HG03520 (cell line): ENCODE measurements at regions not wholly inside any gene's neighbourhood (a gene's known extent, or its start where the extent isn't known, plus 50 kb on each side); places are given as distances from the start of the nearest gene placed in this dataset.

Experiments
- ATAC-seq: cut with Tn5 transposase; IDR thresholded peaks from one replicate; pipeline ENCODE4 v1.9.1; 2021; ENCODE audit warnings: mild to moderate bottlenecking, moderate library complexity; ENCODE audit not compliant: unreplicated experiment

- no peak for ATAC-seq
These were observed 208.3 kb upstream of the RUNX1 start for GRCh38 chr21:35257413-35257812.

DNA sequence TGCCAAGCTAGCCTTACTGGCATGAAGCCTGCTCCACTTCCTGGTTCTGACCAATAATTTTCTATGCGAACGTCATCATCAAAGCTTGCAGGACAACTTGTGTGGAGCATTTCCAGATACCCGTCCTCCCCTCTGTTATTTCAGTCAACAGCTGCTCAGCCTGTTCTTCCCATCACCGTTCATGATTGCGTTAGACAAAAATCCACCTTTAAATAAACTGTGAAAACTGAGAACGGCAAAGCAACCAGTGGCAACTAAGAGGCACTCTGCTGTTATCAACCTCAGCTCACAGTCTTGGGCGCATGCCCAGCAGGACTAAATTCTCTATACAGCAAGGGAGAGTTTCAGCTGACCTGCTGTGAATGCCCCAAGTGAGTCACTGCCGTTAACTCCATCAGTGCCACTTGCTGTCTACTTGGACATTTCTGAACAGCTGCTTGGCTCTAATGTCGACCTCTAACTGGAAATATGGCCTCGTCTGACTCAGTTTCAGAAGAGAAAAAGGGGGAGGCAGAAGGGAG lies 207.4 kb upstream of the RUNX1 start:
- no peak for ATAC-seq

- ATAC-seq: no peak
These were observed 205.7 kb upstream of the RUNX1 start for GRCh38 chr21:35254765-35255138.

DNA sequence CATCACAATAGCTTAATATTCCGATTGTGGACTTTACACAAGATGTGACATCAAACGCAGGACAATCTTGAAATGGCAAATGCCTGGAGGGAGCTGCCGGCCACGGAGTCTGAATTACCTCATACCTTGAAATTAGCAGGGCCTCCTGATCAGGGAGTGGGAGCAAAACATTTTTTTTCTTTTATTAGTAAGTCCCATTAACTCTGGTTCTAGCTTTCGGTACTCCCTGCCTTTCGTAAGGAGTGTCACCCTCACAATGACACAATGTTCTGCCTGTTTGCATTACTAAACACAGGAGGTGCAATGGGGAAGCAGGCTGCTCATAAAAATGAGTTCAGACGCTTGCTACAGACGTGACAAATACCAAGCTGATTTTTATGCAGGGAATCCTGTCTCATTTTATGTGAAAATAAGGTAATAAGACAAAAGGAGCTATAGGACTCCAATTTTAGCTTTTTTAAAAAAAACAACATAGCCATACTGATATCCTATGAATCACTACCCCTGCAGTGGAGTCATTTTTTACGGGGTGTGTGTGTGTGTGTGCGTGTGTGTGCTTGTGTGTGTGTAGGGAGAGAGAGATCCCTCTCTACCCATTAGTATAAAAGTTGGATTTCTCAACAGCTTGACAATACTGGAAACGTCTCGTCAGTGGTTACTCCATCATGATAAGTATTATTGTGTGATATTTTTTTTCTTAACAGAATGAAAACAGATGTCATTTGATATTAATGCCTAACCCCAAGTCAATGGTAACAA lies 205.1 kb upstream of the RUNX1 start:
- no peak for ATAC-seq

- no peak for ATAC-seq
These were observed 203.7 kb upstream of the RUNX1 start for GRCh38 chr21:35252831-35253230.

GRCh38 chr21:35249636-35250035 lies 200.5 kb upstream of the RUNX1 start:
- ATAC-seq: no peak

GRCh38 chr21:35245879-35246278 lies 196.8 kb upstream of the RUNX1 start:
- no peak for ATAC-seq

DNA sequence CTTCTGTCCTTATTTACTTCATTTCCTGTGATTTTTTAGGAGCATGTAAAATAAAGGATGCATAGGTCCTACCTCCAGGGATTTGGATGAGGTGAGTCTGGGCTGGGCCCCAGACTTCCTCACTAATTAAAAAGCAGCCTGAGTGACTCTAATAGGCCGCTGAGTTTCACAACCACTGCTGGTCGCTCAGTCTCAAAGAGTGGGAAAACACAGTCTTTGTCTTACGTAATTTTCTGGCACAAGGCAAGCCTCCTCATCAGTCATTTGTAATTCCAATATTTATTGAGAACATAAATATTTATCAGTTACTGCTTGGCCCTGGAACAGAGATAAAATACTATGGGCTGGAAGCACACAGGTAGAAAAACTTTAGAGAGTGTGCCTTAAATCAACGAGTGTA lies 195.4 kb upstream of the RUNX1 start:
- ATAC-seq: no peak

DNA sequence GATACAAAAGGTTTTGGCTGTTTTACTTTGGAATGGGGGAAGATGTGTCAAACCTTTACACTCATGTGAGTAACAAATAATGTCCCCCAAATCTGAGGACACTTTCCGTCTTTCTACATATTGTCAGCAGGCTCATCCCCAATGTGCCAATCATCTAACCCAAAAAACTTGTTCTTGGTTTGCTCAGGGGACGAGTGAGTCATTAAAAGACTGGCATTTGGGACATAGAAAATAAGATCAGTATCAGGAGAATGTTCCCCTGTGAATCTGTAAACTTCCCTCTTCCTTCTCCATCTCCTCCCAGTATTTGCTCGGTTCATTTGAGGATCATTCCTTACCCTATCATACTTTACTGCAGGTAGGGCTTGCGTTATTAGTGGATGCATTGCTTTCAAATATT lies 194.1 kb upstream of the RUNX1 start:
- ATAC-seq: no peak

GRCh38 chr21:35239811-35240219 lies 190.7 kb upstream of the RUNX1 start:
- ATAC-seq: no peak

DNA sequence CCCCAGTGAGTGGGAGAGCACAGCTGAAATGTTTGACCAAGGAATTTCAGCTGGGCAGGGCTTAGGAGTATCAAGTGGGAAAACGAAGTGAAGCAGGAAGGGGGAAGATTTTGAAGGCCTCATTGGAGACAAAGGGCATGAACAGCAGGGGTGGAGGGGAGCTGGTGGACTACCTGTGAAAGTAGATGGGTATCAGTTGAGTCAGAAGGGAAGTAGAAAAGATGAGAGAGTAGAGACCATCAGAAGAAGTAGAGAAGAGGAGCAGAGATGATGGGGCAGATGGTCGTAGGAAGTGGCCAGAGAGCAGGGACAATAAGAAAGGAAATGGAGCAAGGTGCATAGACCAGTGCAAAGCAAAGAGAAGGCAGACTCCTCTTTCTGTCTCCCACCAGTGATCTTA lies 189.0 kb upstream of the RUNX1 start:
- ATAC-seq: no peak

GRCh38 chr21:35237287-35237686 lies 188.2 kb upstream of the RUNX1 start:
- ATAC-seq: no peak

- no peak for ATAC-seq
These were observed 187.0 kb upstream of the RUNX1 start for GRCh38 chr21:35236090-35236489.

DNA sequence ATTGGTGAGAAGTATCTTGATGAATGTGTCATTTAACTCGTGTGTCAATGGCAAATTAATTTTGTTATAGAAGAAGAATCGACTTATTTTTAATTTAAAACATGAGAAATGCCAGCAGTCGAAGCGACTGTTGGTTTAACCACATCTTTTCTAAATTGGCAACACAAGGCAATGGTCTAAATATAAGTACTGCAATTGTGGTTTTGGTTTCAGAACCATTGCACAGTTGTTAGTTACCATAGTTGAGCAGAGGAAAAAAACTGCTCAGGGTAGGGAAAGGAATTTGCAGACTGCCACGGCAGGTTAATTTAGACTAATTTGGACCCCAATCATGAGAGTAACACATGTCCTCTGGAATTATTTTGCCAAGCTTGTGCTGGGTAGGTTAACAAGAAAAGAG lies 185.6 kb upstream of the RUNX1 start:
- peak; percentile 75 for ATAC-seq

- ATAC-seq: no peak
These were observed 184.7 kb upstream of the RUNX1 start for GRCh38 chr21:35233756-35234155.

DNA sequence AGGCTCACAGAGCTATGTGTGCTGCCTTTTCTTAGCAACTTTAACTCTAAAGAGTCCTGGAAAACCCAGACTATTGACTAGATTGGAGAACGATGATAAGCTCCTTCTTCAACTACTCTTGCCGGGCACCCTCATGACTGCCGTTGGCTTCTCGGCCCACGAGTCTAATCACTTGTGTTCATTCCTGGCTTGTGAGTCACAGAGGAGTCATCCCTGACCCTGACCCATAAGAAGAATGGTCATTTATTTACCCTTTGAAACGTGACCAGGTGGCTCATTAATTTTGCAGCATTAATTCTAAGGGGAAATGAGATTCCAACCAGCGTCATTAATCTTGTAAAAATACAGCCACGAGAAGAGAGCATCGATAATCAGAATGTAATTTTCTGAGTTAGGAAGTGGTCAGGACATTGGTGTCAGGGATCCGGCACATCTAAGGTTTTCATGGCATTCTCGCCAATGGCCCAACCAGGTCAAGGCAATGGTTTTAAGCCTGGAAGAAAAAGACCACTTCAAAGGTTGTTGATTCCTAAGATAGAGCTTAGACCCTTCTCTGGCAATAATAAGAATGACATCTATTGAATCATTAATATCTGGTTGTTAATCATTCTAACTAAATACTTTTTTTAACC lies 183.6 kb upstream of the RUNX1 start:
- ATAC-seq: no peak

GRCh38 chr21:35231090-35231489 lies 182.0 kb upstream of the RUNX1 start:
- no peak for ATAC-seq

DNA sequence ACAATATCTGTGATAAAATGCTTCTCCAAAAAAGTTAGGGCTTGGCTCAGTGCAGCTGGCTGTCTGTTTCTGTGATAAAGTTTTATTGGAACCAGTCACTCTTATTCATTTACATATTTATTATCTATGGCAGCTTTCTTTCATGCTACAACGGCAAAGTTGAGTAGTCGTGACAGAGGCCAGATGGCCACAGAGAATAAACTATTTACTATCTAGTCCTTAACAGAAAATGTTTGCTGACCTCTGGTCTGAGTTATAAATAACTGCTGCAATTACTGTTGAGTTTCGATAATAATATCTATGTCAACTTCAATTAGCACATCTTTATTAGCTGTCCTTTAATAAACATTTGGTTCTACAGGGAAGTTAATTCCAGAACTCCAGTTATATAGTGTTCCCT lies 180.2 kb upstream of the RUNX1 start:
- no peak for ATAC-seq

DNA sequence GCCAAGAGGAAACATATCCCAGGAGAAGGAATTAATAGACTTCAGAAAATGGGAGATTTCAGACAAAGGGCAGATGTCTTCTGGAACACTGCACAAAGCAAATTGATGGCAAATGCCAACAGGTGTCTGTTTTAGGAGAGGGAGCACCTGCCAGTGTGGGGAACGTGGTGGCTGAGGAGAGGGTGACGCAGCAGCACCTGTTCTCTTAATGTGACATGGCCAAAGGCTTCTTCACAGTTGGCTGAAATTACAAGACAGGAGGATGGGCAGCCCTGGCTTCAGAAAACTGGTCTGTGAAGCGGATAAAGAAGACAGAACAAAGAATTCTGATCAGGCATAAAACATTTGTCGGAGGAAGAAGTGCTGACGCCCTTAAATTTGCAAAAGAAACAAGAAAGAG lies 178.7 kb upstream of the RUNX1 start:
- peak; percentile 34 for ATAC-seq

DNA sequence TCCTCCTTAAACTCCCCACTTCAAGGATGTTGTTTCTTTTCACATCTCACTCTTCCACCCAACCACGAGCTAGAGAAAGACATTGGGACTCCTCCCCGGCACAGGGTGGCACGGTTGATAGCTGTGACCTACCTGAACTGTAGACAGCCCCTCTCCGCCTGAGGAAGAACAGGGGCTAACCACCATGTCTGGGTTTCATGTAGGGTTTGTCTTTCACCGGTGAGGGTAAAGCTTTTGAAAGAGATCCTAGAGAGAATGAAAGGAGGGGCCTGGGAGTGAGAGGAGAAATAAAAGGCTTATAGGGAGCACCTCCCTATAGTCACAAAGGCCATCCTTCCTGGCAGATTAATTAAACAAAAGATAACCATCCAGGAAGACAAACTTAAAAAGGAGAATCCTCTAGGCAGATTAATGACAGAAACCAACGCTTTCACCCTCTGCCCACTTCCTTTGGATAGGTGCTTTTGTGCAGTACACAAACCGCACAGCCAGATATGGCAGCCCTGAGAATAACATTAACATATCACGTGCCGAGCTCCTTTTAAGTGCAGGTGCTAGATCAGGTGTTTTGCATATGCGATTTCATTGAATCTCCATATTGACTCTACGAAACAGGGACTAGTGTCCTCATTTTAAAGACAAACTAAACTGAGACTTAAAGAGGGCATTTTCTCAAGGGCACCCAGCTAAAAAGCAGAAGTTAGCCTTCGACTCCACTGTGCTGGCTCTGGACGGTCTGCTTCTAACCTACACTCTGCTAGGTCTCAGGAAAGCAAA lies 178.1 kb upstream of the RUNX1 start:
- ATAC-seq: peak; percentile 64

- no peak for ATAC-seq
These were observed 177.2 kb upstream of the RUNX1 start for GRCh38 chr21:35226328-35226727.

- ATAC-seq: no peak
These were observed 176.5 kb upstream of the RUNX1 start for GRCh38 chr21:35225573-35225972.
